Liver (tissue), 8 donors: ENCODE measurements at regions not wholly inside any gene's neighbourhood (a gene's known extent, or its start where the extent isn't known, plus 50 kb on each side); places are given as distances from the start of the nearest gene placed in this dataset.

Experiments
- DNase-seq: peaks from one replicate; pipeline ENCODE4 v3.0.0-alpha.2; 2017; ENCODE audit warnings: low spot score
- H3K27ac ChIP-seq, 2 donors: one replicate each; pipeline ENCODE4 v1.7.0; 2013; ENCODE audit warnings: inconsistent platforms in 2 of 2, low read length in 2 of 2, control low read depth in 1 of 2, low read depth in 1 of 2, mild to moderate bottlenecking in 1 of 2
- H3K27me3 ChIP-seq, 4 donors: one replicate each; pipeline versions ENCODE4 v1.6.1 to v1.7.0; 2013; ENCODE audit warnings: low read length in 3 of 4, inconsistent platforms in 1 of 4, mild to moderate bottlenecking in 1 of 4, moderate library complexity in 1 of 4; ENCODE audit not compliant: control insufficient read depth in 4 of 4, insufficient read depth in 4 of 4
- H3K36me3 ChIP-seq, 4 donors: one replicate each; pipeline versions ENCODE4 v1.6.1 to v1.7.0; 2013; ENCODE audit warnings: low read length in 3 of 4, mild to moderate bottlenecking in 3 of 4, low read depth in 1 of 4, moderate library complexity in 1 of 4; ENCODE audit not compliant: control insufficient read depth in 4 of 4, insufficient read depth in 3 of 4
- H3K4me1 ChIP-seq, 4 donors: one replicate each; pipeline versions ENCODE4 v1.6.1 to v1.7.0; 2013; ENCODE audit warnings: low read length in 3 of 4, mild to moderate bottlenecking in 3 of 4, moderate library complexity in 1 of 4; ENCODE audit not compliant: control insufficient read depth in 4 of 4, insufficient read depth in 4 of 4
- H3K4me3 ChIP-seq, 3 donors: one replicate each; pipeline versions ENCODE4 v1.6.1 to v1.7.0; 2013; ENCODE audit warnings: low read length in 3 of 3, control low read depth in 1 of 3, low read depth in 1 of 3, mild to moderate bottlenecking in 1 of 3
- H3K9ac ChIP-seq, 2 donors: one replicate each; pipeline ENCODE4 v1.7.0; 2013; ENCODE audit warnings: low read length in 2 of 2, mild to moderate bottlenecking in 2 of 2, moderate library complexity in 2 of 2, control low read depth in 1 of 2, low read depth in 1 of 2
- H3K9me3 ChIP-seq, 4 donors: one replicate each; pipeline versions ENCODE4 v1.6.1 to v1.7.0; 2013; ENCODE audit warnings: low read length in 3 of 4; ENCODE audit not compliant: control insufficient read depth in 4 of 4
- EGR1 ChIP-seq, 2 donors: IDR thresholded peaks; 2 replicates each; pipeline ENCODE4 v1.6.1; 2016 to 2018; ENCODE audit warnings: antibody characterized with exemption in 2 of 2, low read depth in 2 of 2
- GABPA ChIP-seq, 2 donors: IDR thresholded peaks in 1 of 2; conservative IDR thresholded peaks in 1 of 2; 2 replicates each; pipeline ENCODE4 v1.6.1; 2016; ENCODE audit warnings: antibody characterized with exemption in 2 of 2, mild to moderate bottlenecking in 1 of 2, moderate library complexity in 1 of 2
- HNF4A ChIP-seq, 2 donors: conservative IDR thresholded peaks; 2 replicates each; pipeline ENCODE4 v1.6.1; 2016; ENCODE audit warnings: antibody characterized with exemption in 2 of 2, mild to moderate bottlenecking in 2 of 2
- HNF4G ChIP-seq: IDR thresholded peaks from 2 replicates; pipeline ENCODE4 v1.6.1; 2016; ENCODE audit warnings: antibody characterized with exemption
- MAX ChIP-seq: IDR thresholded peaks from 2 replicates; pipeline ENCODE4 v1.6.1; 2016; ENCODE audit warnings: antibody characterized with exemption
- NR2F2 ChIP-seq: IDR thresholded peaks from 2 replicates; pipeline ENCODE4 v1.6.1; 2016; ENCODE audit warnings: antibody characterized with exemption
- RAD21 ChIP-seq, 2 donors: IDR thresholded peaks; 2 replicates each; pipeline ENCODE4 v1.6.1; 2016; ENCODE audit warnings: antibody characterized with exemption in 2 of 2, mild to moderate bottlenecking in 2 of 2
- REST ChIP-seq: IDR thresholded peaks from 2 replicates; pipeline ENCODE4 v1.6.1; 2016; ENCODE audit warnings: antibody characterized with exemption, mild to moderate bottlenecking
- RXRA ChIP-seq, 2 donors: IDR thresholded peaks; 2 replicates each; pipeline ENCODE4 v1.6.1; 2017 to 2018; ENCODE audit warnings: antibody characterized with exemption in 2 of 2, mild to moderate bottlenecking in 1 of 2
- SP1 ChIP-seq: IDR thresholded peaks from 2 replicates; pipeline ENCODE4 v1.6.1; 2018; ENCODE audit warnings: antibody characterized with exemption, mild to moderate bottlenecking
- YY1 ChIP-seq: IDR thresholded peaks from 2 replicates; pipeline ENCODE4 v1.6.1; 2016; ENCODE audit warnings: antibody characterized with exemption, mild to moderate bottlenecking
- WGBS: extraction: QIAGEN DNeasy Blood & Tissue Kit; methylation state at CpG from one replicate; pipeline ENCODE4 v1.1.7; 2013; 5-methylcytosine and 5-hydroxymethylcytosine counted together
- TF ChIP-seq, protein P1 (sequence below): IDR thresholded peaks from 2 replicates; pipeline ENCODE4 v1.6.1; 2016; ENCODE audit warnings: antibody characterized with exemption
- TF ChIP-seq, protein P2 (sequence below): fragments of 150-350 bp; IDR thresholded peaks from 2 replicates; pipeline ENCODE4 v1.5.1; 2017; ENCODE audit warnings: improper control_type of control experiment, low read depth, low read length; ENCODE audit not compliant: missing input control
- donor health status: healthy.
- donor health status: healthy.
- donor health status: healthy.
- donor health status: healthy.
- donor health status: healthy.

- Histone ChIP-seq H3K27me3 (no peaks in the 10 kb centered on the region), H3K27ac (no peak overlapping the region), H3K4me1 (no peaks in the 10 kb centered on the region), H3K36me3 (no peaks in the 10 kb centered on the region), H3K9ac (no peak overlapping the region), H3K4me3 (no peak overlapping the region), H3K9me3 (no peaks in the 10 kb centered on the region)
- no peak for TF ChIP-seq GABPA (IDR thresholded peaks at IDR 0.05 in 1 of 2, conservative IDR thresholded peaks at IDR 0.05 in 1 of 2)
- TF ChIP-seq HNF4A (conservative IDR thresholded peaks at IDR 0.05), result no peak
- TF ChIP-seq RXRA (IDR thresholded peaks at IDR 0.05), result no peak
- TF ChIP-seq YY1, result no peak
- TF ChIP-seq EGR1 (IDR thresholded peaks at IDR 0.05; ENCODE audit: low read depth in 2 of 2), result no peak
- TF ChIP-seq REST, result no peak
- TF ChIP-seq, protein P1, sequence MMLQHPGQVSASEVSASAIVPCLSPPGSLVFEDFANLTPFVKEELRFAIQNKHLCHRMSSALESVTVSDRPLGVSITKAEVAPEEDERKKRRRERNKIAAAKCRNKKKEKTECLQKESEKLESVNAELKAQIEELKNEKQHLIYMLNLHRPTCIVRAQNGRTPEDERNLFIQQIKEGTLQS, result no peak
- no peak for TF ChIP-seq MAX
- TF ChIP-seq RAD21 (IDR thresholded peaks at IDR 0.05), result no peak
- TF ChIP-seq NR2F2, result no peak
- no peak for TF ChIP-seq SP1
- no peak for TF ChIP-seq HNF4G
- 80% methylated on average over 2 of the region's 2 CpGs for WGBS
- DNase-seq, result no peak
Observed at GRCh38 chrY:20470140-20470539, 105.4 kb upstream of the EIF1AY start.

- Histone ChIP-seq H3K9ac (no peak overlapping the region), H3K27ac (no peak overlapping the region), H3K36me3 (no peaks in the 10 kb centered on the region), H3K4me3 (no peak overlapping the region), H3K9me3 (no peaks in the 10 kb centered on the region), H3K27me3 (no peaks in the 10 kb centered on the region), H3K4me1 (no peaks in the 10 kb centered on the region)
- DNase-seq, result no peak
- TF ChIP-seq, protein P2, sequence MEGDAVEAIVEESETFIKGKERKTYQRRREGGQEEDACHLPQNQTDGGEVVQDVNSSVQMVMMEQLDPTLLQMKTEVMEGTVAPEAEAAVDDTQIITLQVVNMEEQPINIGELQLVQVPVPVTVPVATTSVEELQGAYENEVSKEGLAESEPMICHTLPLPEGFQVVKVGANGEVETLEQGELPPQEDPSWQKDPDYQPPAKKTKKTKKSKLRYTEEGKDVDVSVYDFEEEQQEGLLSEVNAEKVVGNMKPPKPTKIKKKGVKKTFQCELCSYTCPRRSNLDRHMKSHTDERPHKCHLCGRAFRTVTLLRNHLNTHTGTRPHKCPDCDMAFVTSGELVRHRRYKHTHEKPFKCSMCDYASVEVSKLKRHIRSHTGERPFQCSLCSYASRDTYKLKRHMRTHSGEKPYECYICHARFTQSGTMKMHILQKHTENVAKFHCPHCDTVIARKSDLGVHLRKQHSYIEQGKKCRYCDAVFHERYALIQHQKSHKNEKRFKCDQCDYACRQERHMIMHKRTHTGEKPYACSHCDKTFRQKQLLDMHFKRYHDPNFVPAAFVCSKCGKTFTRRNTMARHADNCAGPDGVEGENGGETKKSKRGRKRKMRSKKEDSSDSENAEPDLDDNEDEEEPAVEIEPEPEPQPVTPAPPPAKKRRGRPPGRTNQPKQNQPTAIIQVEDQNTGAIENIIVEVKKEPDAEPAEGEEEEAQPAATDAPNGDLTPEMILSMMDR, result no peak
- TF ChIP-seq MAX, result no peak
- TF ChIP-seq HNF4A (conservative IDR thresholded peaks at IDR 0.05), result peak in 1 of 2 donors; percentile 53
- TF ChIP-seq SP1, result no peak
- no peak for TF ChIP-seq HNF4G
- whole genome bisulfite sequencing, result 47% methylated on average over 2 of the region's 2 CpGs
Observed at GRCh38 chrY:20515982-20516381, 59.6 kb upstream of the EIF1AY start.
